ENCODE measurements at regions not wholly inside any gene's neighbourhood (a gene's known extent, or its start where the extent isn't known, plus 50 kb on each side); places are given as distances from the start of the nearest gene placed in this dataset.

DNA sequence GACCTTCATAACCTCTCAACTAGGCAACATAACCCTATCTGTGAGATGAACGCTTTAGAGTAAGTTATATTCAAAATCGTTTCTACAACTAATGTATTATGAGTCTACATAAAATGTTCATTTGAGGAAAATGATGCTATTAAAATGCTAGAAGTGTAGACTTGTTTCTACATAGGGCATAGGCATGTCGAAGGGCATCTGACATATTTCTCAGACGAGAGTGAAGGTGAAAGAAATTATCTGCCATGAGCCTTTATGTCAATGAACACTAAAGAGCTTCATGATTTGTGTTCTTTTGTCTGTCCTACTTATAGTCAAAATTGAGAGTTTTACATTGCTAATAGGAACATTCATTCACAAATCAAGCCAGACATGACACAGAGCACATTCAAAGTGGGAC lies 811.8 kb downstream of the RAB28 start:
- Histone ChIP-seq H3K4me1 (ENCODE audit: insufficient read depth, low read length) (no peaks in the 10 kb centered on the region), H3K9me3 (ENCODE audit: control insufficient read depth in 1 of 2, insufficient read depth in 1 of 2, low read length in 2 of 2) (peaks cover 0 to 7% of the 10 kb centered on the region in 2 experiments), H3K27ac (ENCODE audit: low read depth in 1 of 2, low read length in 2 of 2) (no peak overlapping the region), H3K27me3 (ENCODE audit: control insufficient read depth in 1 of 2, insufficient read depth in 2 of 2, low read length in 2 of 2) (no peaks in the 10 kb centered on the region), H3K4me3 (ENCODE audit: low read length) (no peak overlapping the region), H3K36me3 (ENCODE audit: insufficient read depth, low read length) (no peaks in the 10 kb centered on the region)
- H3K4me1 Mint-ChIP-seq (ENCODE audit: low read depth), result no peaks in the 10 kb centered on the region
- no peak overlapping the region for H3K4me3 Mint-ChIP-seq
- ATAC-seq (ENCODE audit: poor library complexity), result no peak
- ChIA-PET CTCF (no interaction called here), POLR2A (no interaction called here)
- H3K9me3 Mint-ChIP-seq, result peaks cover 18% of the 10 kb centered on the region
- peaks cover 8% of the 10 kb centered on the region for H3K27me3 Mint-ChIP-seq
- no peaks in the 10 kb centered on the region for H3K36me3 Mint-ChIP-seq (ENCODE audit: low read depth)
- intact Hi-C loops (cut with DNase I, micrococcal nuclease), result no loop called here
- TF ChIP-seq, protein P1, sequence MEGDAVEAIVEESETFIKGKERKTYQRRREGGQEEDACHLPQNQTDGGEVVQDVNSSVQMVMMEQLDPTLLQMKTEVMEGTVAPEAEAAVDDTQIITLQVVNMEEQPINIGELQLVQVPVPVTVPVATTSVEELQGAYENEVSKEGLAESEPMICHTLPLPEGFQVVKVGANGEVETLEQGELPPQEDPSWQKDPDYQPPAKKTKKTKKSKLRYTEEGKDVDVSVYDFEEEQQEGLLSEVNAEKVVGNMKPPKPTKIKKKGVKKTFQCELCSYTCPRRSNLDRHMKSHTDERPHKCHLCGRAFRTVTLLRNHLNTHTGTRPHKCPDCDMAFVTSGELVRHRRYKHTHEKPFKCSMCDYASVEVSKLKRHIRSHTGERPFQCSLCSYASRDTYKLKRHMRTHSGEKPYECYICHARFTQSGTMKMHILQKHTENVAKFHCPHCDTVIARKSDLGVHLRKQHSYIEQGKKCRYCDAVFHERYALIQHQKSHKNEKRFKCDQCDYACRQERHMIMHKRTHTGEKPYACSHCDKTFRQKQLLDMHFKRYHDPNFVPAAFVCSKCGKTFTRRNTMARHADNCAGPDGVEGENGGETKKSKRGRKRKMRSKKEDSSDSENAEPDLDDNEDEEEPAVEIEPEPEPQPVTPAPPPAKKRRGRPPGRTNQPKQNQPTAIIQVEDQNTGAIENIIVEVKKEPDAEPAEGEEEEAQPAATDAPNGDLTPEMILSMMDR (IDR thresholded peaks at IDR 0.05), result no peak
- H3K27ac Mint-ChIP-seq, result no peak overlapping the region
- no peak for DNase-seq

DNA sequence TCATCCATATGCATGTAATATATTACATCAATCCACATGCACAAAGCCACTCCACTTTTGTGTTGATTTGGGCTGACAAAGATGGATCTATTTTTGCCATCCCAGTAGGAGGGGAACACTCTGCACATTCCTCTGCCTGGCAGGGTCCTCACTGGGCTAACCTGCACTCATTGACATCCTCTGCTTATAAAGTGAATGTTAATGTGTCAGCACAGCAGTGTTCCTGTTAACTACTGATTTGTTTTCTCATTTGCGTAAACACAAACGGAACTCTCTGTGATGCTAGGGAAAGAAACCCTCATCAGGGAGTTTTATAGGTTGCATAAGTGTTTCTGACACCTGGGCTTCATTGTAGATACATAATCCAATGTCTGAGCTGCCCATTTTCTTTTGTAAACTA lies 826.0 kb downstream of the RAB28 start:
- ATAC-seq (ENCODE audit: poor library complexity) (no peak), DNase-seq (no peak)
- H3K4me3 Mint-ChIP-seq, result no peak overlapping the region
- Histone ChIP-seq H3K27me3 (ENCODE audit: control insufficient read depth in 1 of 2, insufficient read depth in 2 of 2, low read length in 2 of 2) (no peaks in the 10 kb centered on the region), H3K4me3 (ENCODE audit: low read length) (no peak overlapping the region), H3K36me3 (ENCODE audit: insufficient read depth, low read length) (no peaks in the 10 kb centered on the region), H3K4me1 (ENCODE audit: insufficient read depth, low read length) (no peaks in the 10 kb centered on the region), H3K27ac (ENCODE audit: low read depth in 1 of 2, low read length in 2 of 2) (no peak overlapping the region), H3K9me3 (ENCODE audit: control insufficient read depth in 1 of 2, insufficient read depth in 1 of 2, low read length in 2 of 2) (no peaks in the 10 kb centered on the region)
- TF ChIP-seq, protein P1 (IDR thresholded peaks at IDR 0.05), result no peak
- intact Hi-C loops (cut with DNase I, micrococcal nuclease), result no loop called here
- H3K36me3 Mint-ChIP-seq (ENCODE audit: low read depth), result no peaks in the 10 kb centered on the region
- H3K4me1 Mint-ChIP-seq (ENCODE audit: low read depth), result no peaks in the 10 kb centered on the region
- CTCF ChIA-PET, result no interaction called here
- H3K27ac Mint-ChIP-seq, result no peak overlapping the region
- no peaks in the 10 kb centered on the region for H3K9me3 Mint-ChIP-seq
- POLR2A ChIA-PET, result no interaction called here
- H3K27me3 Mint-ChIP-seq, result no peaks in the 10 kb centered on the region

DNA sequence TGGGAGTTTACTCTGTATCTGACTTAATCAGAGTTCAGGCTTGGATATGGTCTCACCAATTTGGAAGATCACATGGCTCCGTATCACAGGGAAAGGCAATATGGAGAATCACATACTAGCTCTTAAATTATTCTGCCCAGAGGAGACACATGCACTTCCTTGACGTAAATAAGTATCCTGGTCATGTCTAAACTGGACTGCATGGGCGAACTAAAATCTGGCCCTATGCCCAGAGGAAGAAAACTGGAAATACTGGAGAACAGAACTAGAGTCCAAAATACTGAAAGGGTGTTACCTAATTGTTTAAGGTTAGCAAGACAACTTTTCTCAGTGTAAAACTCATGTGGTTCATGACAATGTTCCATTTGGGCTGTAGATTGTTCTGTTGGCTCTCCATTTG lies 832.3 kb downstream of the RAB28 start:
- CTCF ChIA-PET, result no interaction called here

More for the DNA sequence above, 832.3 kb downstream of the RAB28 start:
- Histone ChIP-seq H3K27me3 (ENCODE audit: control insufficient read depth in 1 of 2, insufficient read depth in 2 of 2, low read length in 2 of 2) (no peaks in the 10 kb centered on the region), H3K4me3 (ENCODE audit: low read length) (no peak overlapping the region), H3K9me3 (ENCODE audit: control insufficient read depth in 1 of 2, insufficient read depth in 1 of 2, low read length in 2 of 2) (peaks cover 0 to 5% of the 10 kb centered on the region in 2 experiments), H3K36me3 (ENCODE audit: insufficient read depth, low read length) (no peaks in the 10 kb centered on the region), H3K27ac (ENCODE audit: low read depth in 1 of 2, low read length in 2 of 2) (no peak overlapping the region), H3K4me1 (ENCODE audit: insufficient read depth, low read length) (no peaks in the 10 kb centered on the region)
- POLR2A ChIA-PET, result no interaction called here
- no peaks in the 10 kb centered on the region for H3K4me1 Mint-ChIP-seq (ENCODE audit: low read depth)
- no peaks in the 10 kb centered on the region for H3K36me3 Mint-ChIP-seq (ENCODE audit: low read depth)
- no peaks in the 10 kb centered on the region for H3K9me3 Mint-ChIP-seq
- intact Hi-C loops (cut with DNase I, micrococcal nuclease), result no loop called here
- H3K27ac Mint-ChIP-seq, result no peak overlapping the region
- H3K27me3 Mint-ChIP-seq, result no peaks in the 10 kb centered on the region
- no peak overlapping the region for H3K4me3 Mint-ChIP-seq
- DNase-seq, result no peak
- no peak for ATAC-seq (ENCODE audit: poor library complexity)
- TF ChIP-seq, protein P1 (IDR thresholded peaks at IDR 0.05), result no peak
